ENCODE measurements at regions not wholly inside any gene's neighbourhood (a gene's known extent, or its start where the extent isn't known, plus 50 kb on each side); places are given as distances from the start of the nearest gene placed in this dataset.

DNA sequence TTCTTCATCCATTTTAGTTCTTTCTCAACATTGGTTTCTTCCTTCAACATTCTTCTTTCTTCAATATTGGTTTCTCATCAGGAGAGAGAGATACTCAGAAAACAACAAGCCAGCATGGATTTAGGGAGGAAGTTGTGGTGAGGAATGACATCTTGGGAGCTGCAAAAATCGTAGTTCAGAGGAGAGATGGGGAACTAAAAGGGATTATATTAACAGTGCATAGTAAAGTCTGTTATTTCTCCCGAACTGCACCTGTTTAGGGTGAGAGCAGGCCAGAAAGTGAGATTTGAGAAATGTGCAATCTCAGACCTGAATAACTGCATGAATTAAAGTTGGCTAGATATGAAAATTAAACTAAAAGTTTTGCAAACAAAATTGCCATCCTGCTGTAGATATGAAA, 94.5 kb downstream of the CASP12 start:
- TF ChIP-seq, protein P1, sequence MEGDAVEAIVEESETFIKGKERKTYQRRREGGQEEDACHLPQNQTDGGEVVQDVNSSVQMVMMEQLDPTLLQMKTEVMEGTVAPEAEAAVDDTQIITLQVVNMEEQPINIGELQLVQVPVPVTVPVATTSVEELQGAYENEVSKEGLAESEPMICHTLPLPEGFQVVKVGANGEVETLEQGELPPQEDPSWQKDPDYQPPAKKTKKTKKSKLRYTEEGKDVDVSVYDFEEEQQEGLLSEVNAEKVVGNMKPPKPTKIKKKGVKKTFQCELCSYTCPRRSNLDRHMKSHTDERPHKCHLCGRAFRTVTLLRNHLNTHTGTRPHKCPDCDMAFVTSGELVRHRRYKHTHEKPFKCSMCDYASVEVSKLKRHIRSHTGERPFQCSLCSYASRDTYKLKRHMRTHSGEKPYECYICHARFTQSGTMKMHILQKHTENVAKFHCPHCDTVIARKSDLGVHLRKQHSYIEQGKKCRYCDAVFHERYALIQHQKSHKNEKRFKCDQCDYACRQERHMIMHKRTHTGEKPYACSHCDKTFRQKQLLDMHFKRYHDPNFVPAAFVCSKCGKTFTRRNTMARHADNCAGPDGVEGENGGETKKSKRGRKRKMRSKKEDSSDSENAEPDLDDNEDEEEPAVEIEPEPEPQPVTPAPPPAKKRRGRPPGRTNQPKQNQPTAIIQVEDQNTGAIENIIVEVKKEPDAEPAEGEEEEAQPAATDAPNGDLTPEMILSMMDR (IDR thresholded peaks at IDR 0.05), result no peak
- TF ChIP-seq POLR2A (IDR thresholded peaks at IDR 0.05), result no peak
